SJSA1 (cell line): ENCODE measurements at regions not wholly inside any gene's neighbourhood (a gene's known extent, or its start where the extent isn't known, plus 50 kb on each side); places are given as distances from the start of the nearest gene placed in this dataset.

ENCODE experiments used
- DNase-seq, 2 experiments: peaks; one replicate each; pipeline ENCODE4 v3.0.0-alpha.2; 2015 to 2020; ENCODE audit warnings: low spot score in 2 of 2, low read depth in 1 of 2
- H3K27ac ChIP-seq: fragments of 250-450 bp; sonication (Bioruptor Pico); 2 replicates; pipeline ENCODE4 v1.5.1; 2020; ENCODE audit warnings: mild to moderate bottlenecking, moderate library complexity
- H3K27me3 ChIP-seq: fragments of 250-450 bp; sonication (Bioruptor Pico); replicated peaks from 2 replicates; pipeline ENCODE4 v1.5.1; 2020; ENCODE audit warnings: mild to moderate bottlenecking, moderate library complexity
- H3K36me3 ChIP-seq: fragments of 250-450 bp; sonication (Bioruptor Pico); 2 replicates; pipeline ENCODE4 v1.5.1; 2020; ENCODE audit warnings: mild to moderate bottlenecking
- H3K4me1 ChIP-seq: fragments of 250-450 bp; sonication (Bioruptor Pico); replicated peaks from 2 replicates; pipeline ENCODE4 v1.6.1; 2021; ENCODE audit warnings: mild to moderate bottlenecking
- H3K4me3 ChIP-seq: fragments of 250-450 bp; sonication (Bioruptor Pico); 2 replicates; pipeline ENCODE4 v1.5.1; 2020; ENCODE audit warnings: mild to moderate bottlenecking
- H3K9me3 ChIP-seq: fragments of 250-450 bp; sonication (Bioruptor Pico); replicated peaks from 2 replicates; pipeline ENCODE4 v1.5.1; 2020; ENCODE audit warnings: mild to moderate bottlenecking

GRCh38 chr5:96242571-96242970 is 190.5 kb downstream of the PCSK1 start:
- H3K9me3 ChIP-seq: no peaks in the 10 kb centered on the region
- H3K4me3 ChIP-seq: no peak overlapping the region
- no peaks in the 10 kb centered on the region for H3K36me3 ChIP-seq
- H3K27ac ChIP-seq: no peak overlapping the region; the same call in 1 of the 2 replicates
- DNase-seq: no peak
- peaks cover 42% of the 10 kb centered on the region for H3K4me1 ChIP-seq
- H3K27me3 ChIP-seq: no peaks in the 10 kb centered on the region

GRCh38 chr5:96236831-96237230 is 196.2 kb downstream of the PCSK1 start:
- Histone ChIP-seq H3K4me1 (no peaks in the 10 kb centered on the region), H3K27me3 (no peaks in the 10 kb centered on the region), H3K4me3 (no peak overlapping the region), H3K36me3 (no peaks in the 10 kb centered on the region), H3K9me3 (no peaks in the 10 kb centered on the region), H3K27ac (no peak overlapping the region)
- no peak for DNase-seq

GRCh38 chr5:96236051-96236450 is 197.0 kb downstream of the PCSK1 start:
- Histone ChIP-seq H3K4me3 (no peak overlapping the region), H3K9me3 (no peaks in the 10 kb centered on the region), H3K27ac (no peak overlapping the region), H3K27me3 (no peaks in the 10 kb centered on the region), H3K4me1 (no peaks in the 10 kb centered on the region), H3K36me3 (no peaks in the 10 kb centered on the region)
- DNase-seq: no peak

GRCh38 chr5:96235008-96235910 is 197.8 kb downstream of the PCSK1 start:
- H3K9me3 ChIP-seq: no peaks in the 10 kb centered on the region
- H3K4me3 ChIP-seq: no peak overlapping the region
- no peaks in the 10 kb centered on the region for H3K4me1 ChIP-seq
- no peak for DNase-seq
- H3K36me3 ChIP-seq: no peaks in the 10 kb centered on the region
- H3K27me3 ChIP-seq: no peaks in the 10 kb centered on the region
- no peak overlapping the region for H3K27ac ChIP-seq

- DNase-seq: no peak
- H3K4me3 ChIP-seq: no peak overlapping the region
- no peak overlapping the region for H3K27ac ChIP-seq
- no peaks in the 10 kb centered on the region for H3K9me3 ChIP-seq
- no peaks in the 10 kb centered on the region for H3K27me3 ChIP-seq
- H3K4me1 ChIP-seq: peaks cover 15% of the 10 kb centered on the region
- no peaks in the 10 kb centered on the region for H3K36me3 ChIP-seq
Observed at GRCh38 chr5:96232602-96233001, 200.4 kb downstream of the PCSK1 start.

GRCh38 chr5:96229188-96229587 is 203.9 kb downstream of the PCSK1 start:
- Histone ChIP-seq H3K4me1 (peaks cover 32% of the 10 kb centered on the region), H3K9me3 (no peaks in the 10 kb centered on the region), H3K27ac (no peak overlapping the region), H3K36me3 (no peaks in the 10 kb centered on the region), H3K4me3 (no peak overlapping the region), H3K27me3 (no peaks in the 10 kb centered on the region)
- DNase-seq: no peak

GRCh38 chr5:96228408-96228807 is 204.6 kb downstream of the PCSK1 start:
- H3K27ac ChIP-seq: peak overlapping the region; percentile 91
- H3K9me3 ChIP-seq: no peaks in the 10 kb centered on the region
- H3K4me1 ChIP-seq: peaks cover 32% of the 10 kb centered on the region
- H3K27me3 ChIP-seq: no peaks in the 10 kb centered on the region
- H3K36me3 ChIP-seq: no peaks in the 10 kb centered on the region
- peak in 1 of 2 experiments; percentile 16 for DNase-seq
- no peak overlapping the region for H3K4me3 ChIP-seq

- Histone ChIP-seq H3K27ac (peak overlapping the region; percentile 91), H3K4me1 (peaks cover 32% of the 10 kb centered on the region), H3K9me3 (no peaks in the 10 kb centered on the region), H3K4me3 (no peak overlapping the region), H3K27me3 (no peaks in the 10 kb centered on the region), H3K36me3 (no peaks in the 10 kb centered on the region)
- no peak for DNase-seq
Observed at GRCh38 chr5:96227957-96228356, 205.1 kb downstream of the PCSK1 start.

GRCh38 chr5:96226941-96227552 is 206.0 kb downstream of the PCSK1 start:
- Histone ChIP-seq H3K27ac (peak overlapping the region; percentile 91), H3K4me1 (peaks cover 32% of the 10 kb centered on the region), H3K36me3 (no peaks in the 10 kb centered on the region), H3K4me3 (no peak overlapping the region), H3K27me3 (no peaks in the 10 kb centered on the region), H3K9me3 (no peaks in the 10 kb centered on the region)
- peak; percentile 91 to 97 for DNase-seq

- H3K27me3 ChIP-seq: no peaks in the 10 kb centered on the region
- DNase-seq: no peak
- no peaks in the 10 kb centered on the region for H3K36me3 ChIP-seq
- H3K4me3 ChIP-seq: no peak overlapping the region
- H3K4me1 ChIP-seq: peaks cover 39% of the 10 kb centered on the region
- no peaks in the 10 kb centered on the region for H3K9me3 ChIP-seq
- H3K27ac ChIP-seq: no peak overlapping the region
Observed at GRCh38 chr5:96222129-96222528, 210.9 kb downstream of the PCSK1 start.

- no peaks in the 10 kb centered on the region for H3K9me3 ChIP-seq
- H3K27ac ChIP-seq: peak overlapping the region; percentile 82
- H3K4me3 ChIP-seq: no peak overlapping the region
- peaks cover 29% of the 10 kb centered on the region for H3K4me1 ChIP-seq
- H3K27me3 ChIP-seq: no peaks in the 10 kb centered on the region
- DNase-seq: peak in 1 of 2 experiments; percentile 67
- H3K36me3 ChIP-seq: no peaks in the 10 kb centered on the region
Observed at GRCh38 chr5:96220610-96221390, 212.2 kb downstream of the PCSK1 start.

- no peaks in the 10 kb centered on the region for H3K36me3 ChIP-seq
- H3K4me3 ChIP-seq: no peak overlapping the region
- peak; percentile 46 to 68 for DNase-seq
- no peaks in the 10 kb centered on the region for H3K27me3 ChIP-seq
- peak overlapping the region; percentile 82 for H3K27ac ChIP-seq
- H3K4me1 ChIP-seq: peaks cover 26% of the 10 kb centered on the region
- no peaks in the 10 kb centered on the region for H3K9me3 ChIP-seq
Observed at GRCh38 chr5:96219580-96220281, 213.3 kb downstream of the PCSK1 start.

- peaks cover 26% of the 10 kb centered on the region for H3K4me1 ChIP-seq
- no peaks in the 10 kb centered on the region for H3K9me3 ChIP-seq
- H3K36me3 ChIP-seq: no peaks in the 10 kb centered on the region
- no peak overlapping the region for H3K27ac ChIP-seq
- H3K27me3 ChIP-seq: no peaks in the 10 kb centered on the region
- DNase-seq: no peak
- no peak overlapping the region for H3K4me3 ChIP-seq
Observed at GRCh38 chr5:96218653-96219052, 214.4 kb downstream of the PCSK1 start.
